ENCODE measurements at regions not wholly inside any gene's neighbourhood (a gene's known extent, or its start where the extent isn't known, plus 50 kb on each side); places are given as distances from the start of the nearest gene placed in this dataset.

DNA sequence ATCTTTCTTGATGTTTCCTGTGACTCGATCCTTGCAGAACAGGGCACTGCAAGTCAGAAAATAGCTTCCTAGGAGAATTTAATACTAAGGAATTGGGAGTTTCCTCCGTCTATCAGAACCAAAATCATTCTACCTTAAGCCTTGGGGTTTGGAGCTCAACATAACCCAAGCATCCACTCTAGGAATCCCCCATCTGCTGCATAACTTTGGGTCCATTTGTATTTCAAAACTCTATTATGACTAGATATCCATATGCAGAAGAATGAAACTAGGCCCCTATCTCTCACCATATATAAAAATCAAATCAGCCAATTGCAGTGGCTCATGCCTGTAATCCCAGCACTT lies 61.7 kb upstream of the AKAP13 start:
- H3K36me3 ChIP-seq (ENCODE audit: control insufficient read depth in 1 of 2, insufficient read depth in 2 of 2, low read depth in 1 of 2, low read length in 2 of 2), result no peaks in the 10 kb centered on the region
- H3K79me1 ChIP-seq (replicated peaks; ENCODE audit: low read length, poor library complexity, severe bottlenecking), result no peaks in the 10 kb centered on the region
- no peak overlapping the region for H2BK5ac ChIP-seq (ENCODE audit: low read depth, low read length, poor library complexity, severe bottlenecking)
- H3K23ac ChIP-seq (ENCODE audit: low read length in 2 of 2), result no peak overlapping the region
- H3K27ac ChIP-seq (ENCODE audit: low read length, poor library complexity, severe bottlenecking), result peak overlapping the region; percentile 83
- peak overlapping the region in 1 of 2 experiments; percentile 24 for H3K18ac ChIP-seq (ENCODE audit: low read depth in 1 of 2, low read length in 2 of 2)
- no peak overlapping the region for H4K91ac ChIP-seq (ENCODE audit: low read length)
- H2BK15ac ChIP-seq (ENCODE audit: low read depth, poor library complexity, severe bottlenecking), result no peak overlapping the region
- H3K4me3 ChIP-seq (ENCODE audit: insufficient read depth in 1 of 2, low read depth in 1 of 2, low read length in 2 of 2), result no peak overlapping the region
- H3K9ac ChIP-seq (ENCODE audit: low read length), result peak overlapping the region; percentile 19
- H3K14ac ChIP-seq (ENCODE audit: low read length in 2 of 2), result no peak overlapping the region
- H2AFZ ChIP-seq (ENCODE audit: low read depth, low read length), result no peak overlapping the region
- H2AK5ac ChIP-seq (ENCODE audit: low read length, severe bottlenecking), result no peak overlapping the region
- H4K8ac ChIP-seq (ENCODE audit: low read length), result no peak overlapping the region
- 0% methylated on average over 2 of the region's 2 CpGs for WGBS
- H2BK12ac ChIP-seq (ENCODE audit: low read length in 2 of 2), result no peak overlapping the region
- no peak overlapping the region for H2BK120ac ChIP-seq (ENCODE audit: low read depth, low read length)
- peaks cover 7% of the 10 kb centered on the region for H3K4me1 ChIP-seq (ENCODE audit: control insufficient read depth, insufficient read depth, low read depth, low read length)
- no peak overlapping the region for H3K4me2 ChIP-seq (ENCODE audit: low read length, poor library complexity, severe bottlenecking)
- H3K27me3 ChIP-seq (ENCODE audit: control insufficient read depth in 1 of 2, insufficient read depth in 1 of 2, low read length in 2 of 2), result no peaks in the 10 kb centered on the region
- no peak for DNase-seq
- H3K4ac ChIP-seq (ENCODE audit: low read depth in 1 of 2, low read length in 2 of 2), result no peak overlapping the region
- peaks cover 8% of the 10 kb centered on the region for H3K9me3 ChIP-seq (ENCODE audit: control insufficient read depth, low read length)

DNA sequence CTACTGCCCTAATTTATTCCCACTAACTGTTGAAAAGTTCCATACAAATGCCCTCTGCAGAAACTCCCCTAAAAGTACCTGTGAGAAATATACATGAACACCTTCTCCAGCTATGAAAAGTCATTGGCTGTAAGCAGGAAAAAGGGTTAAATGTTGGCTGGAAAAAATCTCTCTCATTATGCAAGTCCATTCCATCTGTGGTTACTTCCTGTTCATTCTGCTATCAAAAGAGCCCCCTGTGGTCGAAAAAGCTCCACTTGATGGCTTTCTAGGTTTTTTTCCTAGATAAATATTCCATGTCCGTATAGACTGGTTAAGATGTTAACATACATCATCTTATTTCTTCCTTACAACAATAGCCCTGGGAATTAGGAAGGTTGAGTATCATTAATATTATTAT lies 56.2 kb upstream of the AKAP13 start:
- Histone ChIP-seq H3K4me1 (ENCODE audit: control insufficient read depth, insufficient read depth, low read depth, low read length) (no peaks in the 10 kb centered on the region), H3K9ac (ENCODE audit: low read length) (no peak overlapping the region), H3K4me3 (ENCODE audit: insufficient read depth in 1 of 2, low read depth in 1 of 2, low read length in 2 of 2) (no peak overlapping the region), H3K27ac (ENCODE audit: low read length, poor library complexity, severe bottlenecking) (no peak overlapping the region), H3K36me3 (ENCODE audit: control insufficient read depth in 1 of 2, insufficient read depth in 2 of 2, low read depth in 1 of 2, low read length in 2 of 2) (no peaks in the 10 kb centered on the region), H3K4me2 (ENCODE audit: low read length, poor library complexity, severe bottlenecking) (no peak overlapping the region), H3K4ac (ENCODE audit: low read depth in 1 of 2, low read length in 2 of 2) (no peak overlapping the region), H3K9me3 (ENCODE audit: control insufficient read depth, low read length) (peaks cover 8% of the 10 kb centered on the region), H3K14ac (ENCODE audit: low read length in 2 of 2) (no peak overlapping the region), H4K8ac (ENCODE audit: low read length) (no peak overlapping the region), H4K91ac (ENCODE audit: low read length) (no peak overlapping the region), H2BK5ac (ENCODE audit: low read depth, low read length, poor library complexity, severe bottlenecking) (no peak overlapping the region), H2BK12ac (ENCODE audit: low read length in 2 of 2) (no peak overlapping the region), H2AK5ac (ENCODE audit: low read length, severe bottlenecking) (no peak overlapping the region), H3K23ac (ENCODE audit: low read length in 2 of 2) (no peak overlapping the region), H3K79me1 (replicated peaks; ENCODE audit: low read length, poor library complexity, severe bottlenecking) (no peaks in the 10 kb centered on the region), H3K18ac (ENCODE audit: low read depth in 1 of 2, low read length in 2 of 2) (no peak overlapping the region), H2AFZ (ENCODE audit: low read depth, low read length) (no peak overlapping the region), H2BK120ac (ENCODE audit: low read depth, low read length) (no peak overlapping the region), H3K27me3 (ENCODE audit: control insufficient read depth in 1 of 2, insufficient read depth in 1 of 2, low read length in 2 of 2) (no peaks in the 10 kb centered on the region), H2BK15ac (ENCODE audit: low read depth, poor library complexity, severe bottlenecking) (no peak overlapping the region)
- DNase-seq, result peak; percentile 22
- WGBS, result 0% methylated on average over 1 of the region's 2 CpGs

GRCh38 chr15:85325834-85326233 lies 54.6 kb upstream of the AKAP13 start:
- H4K91ac ChIP-seq (ENCODE audit: low read length), result peak overlapping the region; percentile 50
- no peaks in the 10 kb centered on the region for H3K27me3 ChIP-seq (ENCODE audit: control insufficient read depth in 1 of 2, insufficient read depth in 1 of 2, low read length in 2 of 2)
- no peak overlapping the region for H3K4me2 ChIP-seq (ENCODE audit: low read length, poor library complexity, severe bottlenecking)
- H3K18ac ChIP-seq (ENCODE audit: low read depth in 1 of 2, low read length in 2 of 2), result no peak overlapping the region
- H2BK120ac ChIP-seq (ENCODE audit: low read depth, low read length), result no peak overlapping the region
- peaks cover 5% of the 10 kb centered on the region for H3K4me1 ChIP-seq (ENCODE audit: control insufficient read depth, insufficient read depth, low read depth, low read length)
- H3K9ac ChIP-seq (ENCODE audit: low read length), result no peak overlapping the region
- H3K23ac ChIP-seq (ENCODE audit: low read length in 2 of 2), result no peak overlapping the region
- H3K79me1 ChIP-seq (replicated peaks; ENCODE audit: low read length, poor library complexity, severe bottlenecking), result no peaks in the 10 kb centered on the region
- no peak overlapping the region for H3K4ac ChIP-seq (ENCODE audit: low read depth in 1 of 2, low read length in 2 of 2)
- no peak overlapping the region for H2AK5ac ChIP-seq (ENCODE audit: low read length, severe bottlenecking)
- no peak for DNase-seq
- H2BK12ac ChIP-seq (ENCODE audit: low read length in 2 of 2), result no peak overlapping the region
- H2BK15ac ChIP-seq (ENCODE audit: low read depth, poor library complexity, severe bottlenecking), result no peak overlapping the region
- H3K14ac ChIP-seq (ENCODE audit: low read length in 2 of 2), result no peak overlapping the region
- H3K4me3 ChIP-seq (ENCODE audit: insufficient read depth in 1 of 2, low read depth in 1 of 2, low read length in 2 of 2), result no peak overlapping the region
- no peak overlapping the region for H4K8ac ChIP-seq (ENCODE audit: low read length)
- 100% methylated on average over 2 of the region's 2 CpGs for WGBS
- no peaks in the 10 kb centered on the region for H3K36me3 ChIP-seq (ENCODE audit: control insufficient read depth in 1 of 2, insufficient read depth in 2 of 2, low read depth in 1 of 2, low read length in 2 of 2)
- H3K27ac ChIP-seq (ENCODE audit: low read length, poor library complexity, severe bottlenecking), result no peak overlapping the region
- H2AFZ ChIP-seq (ENCODE audit: low read depth, low read length), result no peak overlapping the region
- H2BK5ac ChIP-seq (ENCODE audit: low read depth, low read length, poor library complexity, severe bottlenecking), result no peak overlapping the region
- peaks cover 8% of the 10 kb centered on the region for H3K9me3 ChIP-seq (ENCODE audit: control insufficient read depth, low read length)

DNA sequence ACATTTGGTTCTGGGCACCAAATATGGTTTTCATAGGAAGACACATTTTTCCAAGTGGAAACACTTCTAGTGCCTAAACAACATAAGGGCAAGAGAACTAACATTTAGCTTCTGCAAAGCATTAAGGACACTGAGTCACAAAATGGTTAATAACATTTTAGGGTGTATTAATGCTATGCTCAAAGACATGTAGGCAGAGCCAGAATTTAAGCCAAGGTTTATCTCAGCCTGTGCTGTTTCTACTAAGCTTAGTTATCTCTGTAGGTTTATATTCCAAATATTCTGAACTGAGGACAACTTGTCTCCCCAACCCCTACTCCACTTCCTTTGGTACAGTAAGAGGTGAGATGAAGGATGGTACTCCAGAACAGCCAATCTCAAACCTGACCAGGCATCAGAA lies 54.1 kb upstream of the AKAP13 start:
- Histone ChIP-seq H4K8ac (ENCODE audit: low read length) (no peak overlapping the region), H3K4me3 (ENCODE audit: insufficient read depth in 1 of 2, low read depth in 1 of 2, low read length in 2 of 2) (no peak overlapping the region), H3K4me2 (ENCODE audit: low read length, poor library complexity, severe bottlenecking) (no peak overlapping the region), H3K79me1 (replicated peaks; ENCODE audit: low read length, poor library complexity, severe bottlenecking) (no peaks in the 10 kb centered on the region), H3K23ac (ENCODE audit: low read length in 2 of 2) (no peak overlapping the region), H2AK5ac (ENCODE audit: low read length, severe bottlenecking) (no peak overlapping the region), H2AFZ (ENCODE audit: low read depth, low read length) (no peak overlapping the region), H3K14ac (ENCODE audit: low read length in 2 of 2) (no peak overlapping the region), H3K9me3 (ENCODE audit: control insufficient read depth, low read length) (peaks cover 8% of the 10 kb centered on the region), H3K27me3 (ENCODE audit: control insufficient read depth in 1 of 2, insufficient read depth in 1 of 2, low read length in 2 of 2) (no peaks in the 10 kb centered on the region), H3K18ac (ENCODE audit: low read depth in 1 of 2, low read length in 2 of 2) (peak overlapping the region in 1 of 2 experiments; percentile 41), H2BK120ac (ENCODE audit: low read depth, low read length) (no peak overlapping the region), H4K91ac (ENCODE audit: low read length) (no peak overlapping the region), H3K27ac (ENCODE audit: low read length, poor library complexity, severe bottlenecking) (no peak overlapping the region), H3K4me1 (ENCODE audit: control insufficient read depth, insufficient read depth, low read depth, low read length) (peaks cover 8% of the 10 kb centered on the region), H2BK12ac (ENCODE audit: low read length in 2 of 2) (no peak overlapping the region), H3K4ac (ENCODE audit: low read depth in 1 of 2, low read length in 2 of 2) (peak overlapping the region in 1 of 2 experiments; percentile 62), H3K9ac (ENCODE audit: low read length) (no peak overlapping the region), H2BK5ac (ENCODE audit: low read depth, low read length, poor library complexity, severe bottlenecking) (no peak overlapping the region), H2BK15ac (ENCODE audit: low read depth, poor library complexity, severe bottlenecking) (no peak overlapping the region), H3K36me3 (ENCODE audit: control insufficient read depth in 1 of 2, insufficient read depth in 2 of 2, low read depth in 1 of 2, low read length in 2 of 2) (no peaks in the 10 kb centered on the region)
- no peak for DNase-seq

Data from mesenchymal stem cell (in vitro differentiated cells and primary cell).